ENCODE measurements at regions not wholly inside any gene's neighbourhood (a gene's known extent, or its start where the extent isn't known, plus 50 kb on each side); places are given as distances from the start of the nearest gene placed in this dataset.
"Not testable (repeated sequence)": the region's sequence is repeated elsewhere in the genome, so short reads cannot be mapped to it uniquely, and the experiment has no call there.

DNA sequence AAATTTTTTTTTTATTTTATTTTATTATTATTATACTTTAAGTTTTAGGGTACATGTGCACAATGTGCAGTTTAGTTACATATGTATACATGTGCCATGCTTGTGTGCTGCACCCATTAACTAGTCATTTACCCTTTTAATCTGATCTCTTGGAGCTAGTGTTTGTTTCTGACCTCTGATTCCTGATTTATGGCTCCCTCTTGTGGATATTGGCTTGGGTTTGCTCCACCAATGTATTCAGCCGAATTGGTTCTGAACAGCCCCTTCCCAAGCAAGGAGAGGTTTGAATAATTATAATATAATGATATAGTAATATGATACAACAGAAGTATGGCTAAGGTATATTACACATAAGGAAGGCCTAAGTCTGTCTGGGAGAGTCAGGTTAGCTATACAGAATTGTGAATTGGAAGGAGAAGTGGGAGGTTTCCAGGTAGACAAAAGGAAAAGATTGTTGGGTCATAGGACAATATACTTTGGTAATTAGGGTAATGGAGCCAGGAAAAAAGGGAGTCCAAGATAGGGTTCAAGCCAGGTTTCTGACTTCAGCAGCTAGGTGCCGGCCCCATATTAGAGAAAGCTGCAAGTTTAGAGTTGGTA is 53.1 kb upstream of the HMCN1 start:
- DNase-seq (ENCODE audit: low spot score): no peak

DNA sequence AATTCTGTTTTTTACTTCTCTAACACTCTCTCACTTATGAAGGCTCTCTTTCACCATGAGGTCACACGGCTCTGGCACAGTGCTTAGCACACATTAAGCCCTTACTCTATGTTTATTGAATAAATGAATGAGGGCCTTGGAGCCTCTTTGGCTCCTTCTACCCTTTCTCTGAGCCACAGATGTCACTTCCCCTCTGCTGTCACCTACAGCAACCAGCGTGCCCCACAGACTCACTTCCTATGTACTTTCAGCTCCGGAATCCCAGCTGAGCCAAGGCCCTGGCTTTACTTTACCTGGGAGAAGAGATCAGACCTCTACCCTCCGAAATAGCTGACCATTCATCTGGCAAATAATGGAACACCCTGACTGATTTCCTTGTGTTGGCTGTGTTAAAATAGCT is 53.7 kb upstream of the HMCN1 start:
- DNase-seq (ENCODE audit: low spot score): no peak

DNA sequence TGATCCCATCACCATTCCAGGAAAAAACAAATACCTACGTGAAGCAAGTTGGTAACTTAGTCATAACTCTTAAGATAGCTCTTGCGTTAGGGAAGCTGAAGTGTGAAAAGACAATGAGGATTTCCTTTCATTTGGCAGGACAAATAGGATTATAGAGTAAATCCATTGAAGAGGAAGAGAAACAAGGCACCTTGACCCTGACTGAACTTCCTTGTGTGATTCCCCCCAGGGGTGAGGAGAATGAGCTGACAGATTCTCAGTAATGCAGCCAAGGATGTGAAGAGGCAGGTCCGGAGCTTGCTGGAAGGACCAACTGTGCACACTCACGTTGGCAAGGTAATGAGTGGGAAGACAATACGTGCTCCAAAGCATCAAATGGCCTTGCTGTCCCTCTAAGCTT is 55.0 kb upstream of the HMCN1 start:
- DNase-seq (ENCODE audit: low spot score): no peak

DNA sequence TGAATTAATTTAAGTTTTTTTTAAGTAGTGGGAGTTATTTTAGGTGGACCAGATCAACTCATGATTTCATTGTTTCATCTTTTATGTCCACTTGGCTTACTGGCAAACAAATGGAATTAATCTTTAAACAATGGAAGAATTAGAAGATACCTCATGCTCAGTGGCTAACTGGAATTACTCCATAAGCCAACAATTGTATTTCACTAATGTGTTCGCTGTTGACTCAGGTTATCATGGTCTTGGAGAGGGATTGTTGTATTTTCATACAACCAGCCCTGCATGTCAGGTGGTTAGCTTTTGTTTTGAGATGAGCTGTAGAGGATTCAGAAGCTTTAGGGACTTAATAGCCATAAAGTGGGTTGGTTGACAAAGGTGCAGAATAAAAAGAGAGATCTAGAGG is 57.2 kb upstream of the HMCN1 start:
- DNase-seq (ENCODE audit: low spot score): no peak

DNA sequence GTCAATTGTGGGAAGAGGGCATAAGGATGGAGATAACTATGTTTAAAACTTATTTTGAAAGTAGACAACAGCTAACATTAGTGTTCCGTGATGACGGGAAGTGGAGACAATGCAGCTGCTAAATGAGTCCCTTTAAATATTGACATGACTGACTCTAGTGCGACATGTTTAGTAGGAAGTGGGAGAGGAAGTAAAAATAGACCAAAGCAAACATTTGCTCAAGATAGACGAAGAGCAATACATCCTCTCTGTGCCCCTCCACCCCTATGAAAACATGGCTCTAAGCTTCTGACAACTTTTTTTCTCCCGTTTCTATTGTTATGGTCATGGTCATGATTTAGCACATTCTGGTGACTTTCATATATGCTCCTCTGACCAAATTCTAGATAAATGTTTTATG is 60.0 kb upstream of the HMCN1 start:
- no peak for DNase-seq (ENCODE audit: low spot score)

DNA sequence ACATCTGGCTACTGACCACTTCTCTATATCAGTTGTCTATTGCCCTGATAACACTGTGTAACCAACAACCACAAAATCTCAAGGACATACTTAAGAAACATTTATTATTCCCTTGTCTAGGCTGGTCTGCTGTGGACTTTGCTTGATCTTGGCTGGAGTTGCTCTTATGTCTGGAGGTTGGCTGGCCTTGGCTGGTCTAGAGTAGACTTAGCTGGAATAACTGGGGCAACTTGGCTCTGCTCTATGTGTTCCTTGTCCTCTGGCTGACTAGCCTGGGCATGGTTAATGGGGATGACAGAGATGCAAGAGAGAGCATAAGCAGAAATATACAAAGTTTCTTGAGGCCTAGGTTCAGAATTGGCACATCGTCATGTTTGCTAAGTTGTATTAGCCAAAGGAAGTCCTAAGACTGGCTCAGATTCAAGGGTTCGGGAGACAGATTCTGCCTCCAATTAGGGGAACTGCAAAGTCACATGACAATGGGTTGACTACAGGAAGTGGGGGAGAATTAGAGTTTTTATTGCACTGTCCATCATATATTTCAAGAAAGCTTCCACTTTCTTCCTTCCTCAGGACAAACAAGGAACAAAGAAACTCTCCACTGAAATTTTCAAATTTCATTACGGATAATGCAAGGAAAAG is 61.4 kb upstream of the HMCN1 start:
- DNase-seq (ENCODE audit: low spot score): no peak

DNA sequence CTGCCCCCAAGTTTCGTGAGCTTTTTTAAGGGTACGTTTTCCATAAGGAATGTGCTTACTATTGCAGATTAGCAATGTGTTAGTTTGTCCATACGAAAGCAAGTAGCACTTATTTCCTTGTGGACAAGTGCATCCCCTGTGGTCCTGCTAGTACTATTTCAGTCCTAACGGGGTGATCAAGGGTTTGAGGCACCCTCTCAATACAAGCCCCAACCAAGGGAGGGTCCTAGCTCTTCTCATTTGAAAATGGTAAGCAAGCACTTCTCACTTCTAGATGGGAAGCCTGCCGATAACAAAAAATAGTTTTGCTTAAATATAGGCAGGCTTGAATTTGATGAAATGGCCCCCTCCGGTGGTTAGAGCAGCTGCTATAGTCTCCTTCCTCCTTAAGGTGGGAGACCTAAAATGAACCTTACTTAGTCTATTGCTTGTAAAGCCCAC is 64.0 kb upstream of the HMCN1 start:
- peak; percentile 13 for DNase-seq (ENCODE audit: low spot score)

DNA sequence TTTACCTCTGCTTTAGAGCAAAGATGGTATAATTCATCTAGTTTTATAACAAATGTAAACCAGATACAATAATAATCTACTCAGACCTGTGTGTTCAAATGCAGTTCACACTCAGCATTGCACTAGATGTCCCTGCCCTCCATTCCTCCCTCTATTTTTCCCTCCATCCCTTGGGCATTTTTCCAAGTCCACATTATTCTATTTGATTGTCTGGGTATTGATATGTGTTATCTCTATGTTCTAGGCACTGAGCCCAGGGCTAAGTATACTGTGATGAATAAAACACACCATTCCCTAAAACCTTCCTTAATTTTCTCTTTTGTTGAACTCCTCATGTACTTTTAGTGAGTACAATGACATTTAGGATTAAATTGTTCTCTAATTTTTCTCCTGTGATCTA is 66.2 kb upstream of the HMCN1 start:
- no peak for DNase-seq (ENCODE audit: low spot score)

DNA sequence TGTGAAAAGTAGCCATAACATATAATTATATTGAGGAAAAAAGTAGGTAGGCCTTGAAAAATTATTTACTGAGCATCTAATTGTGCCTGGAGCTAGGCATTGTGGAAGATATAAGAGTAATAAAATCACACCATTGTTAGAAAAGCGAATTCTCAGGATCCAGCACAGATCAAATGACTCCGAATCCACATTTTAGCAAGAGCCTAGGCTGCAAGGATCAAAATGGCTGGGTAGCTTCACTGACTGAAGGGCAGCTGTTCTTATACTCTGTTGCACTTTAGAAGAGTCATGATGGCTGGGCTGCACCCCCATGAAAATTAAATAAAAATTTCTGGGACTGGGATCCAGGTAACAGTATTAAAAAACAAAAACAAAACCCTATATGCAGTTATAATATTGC is 67.6 kb upstream of the HMCN1 start:
- no peak for DNase-seq (ENCODE audit: low spot score)

DNA sequence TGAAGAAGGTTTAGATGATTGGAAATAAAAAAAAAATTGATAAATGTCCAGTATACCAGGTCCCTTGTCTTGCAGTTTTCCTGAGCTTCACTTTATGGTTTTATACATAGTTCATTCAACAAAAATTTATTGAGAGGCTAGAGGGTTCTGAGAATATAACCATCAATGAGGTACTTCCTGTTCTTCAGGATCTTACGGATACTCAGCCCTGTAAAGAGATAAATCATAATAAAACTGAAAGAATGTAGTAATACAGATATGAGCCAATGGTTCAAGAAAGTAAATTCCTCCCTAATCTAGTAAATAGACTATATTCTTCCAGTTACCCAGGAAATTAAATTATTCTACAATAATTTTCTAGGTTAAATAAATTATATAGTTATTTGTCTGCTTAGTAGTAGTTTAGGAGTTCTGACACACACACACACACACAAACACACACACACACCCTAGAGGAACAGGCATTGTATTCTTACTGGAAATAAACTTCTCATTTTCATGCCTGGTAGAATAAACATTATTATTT is 70.4 kb upstream of the HMCN1 start:
- no peak for DNase-seq (ENCODE audit: low spot score)

DNA sequence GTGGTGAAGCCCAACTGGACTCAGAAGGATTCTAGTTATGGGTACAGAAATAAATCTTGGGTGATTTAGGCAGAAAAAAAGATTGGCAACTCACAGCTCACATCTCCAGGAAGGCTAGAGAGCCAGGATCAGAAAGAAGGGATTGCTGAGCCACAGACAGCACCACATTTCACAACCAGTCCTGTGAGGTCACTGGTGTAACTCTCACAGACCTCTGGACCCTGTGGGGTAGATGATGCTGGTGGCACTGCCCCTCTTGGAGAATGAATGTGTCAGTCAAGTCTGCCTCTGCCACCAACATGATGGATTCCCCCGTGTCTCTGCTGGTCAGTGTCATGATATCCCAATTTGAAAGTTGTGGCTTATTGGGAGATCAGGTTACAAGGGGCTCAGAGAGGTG is 70.9 kb upstream of the HMCN1 start:
- DNase-seq (ENCODE audit: low spot score): no peak

DNA sequence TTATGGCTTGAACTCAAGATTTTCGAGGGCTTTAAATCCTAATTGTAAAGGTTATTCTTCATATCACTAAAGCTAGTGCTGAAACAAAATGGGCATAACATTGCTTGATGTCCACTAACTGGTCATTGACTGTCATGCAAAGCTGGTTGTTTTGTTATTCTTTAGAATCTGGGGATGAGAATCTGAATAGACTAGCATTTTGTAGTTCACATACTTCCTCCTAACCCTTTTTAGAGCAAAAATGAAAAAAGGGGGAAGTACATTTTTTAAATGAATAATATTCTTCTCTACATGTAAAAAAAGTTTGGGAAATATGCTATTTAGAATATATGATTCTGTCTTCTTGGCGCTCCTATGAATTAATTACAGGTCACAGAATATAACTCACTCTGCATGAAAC is 72.2 kb upstream of the HMCN1 start:
- no peak for DNase-seq (ENCODE audit: low spot score)

DNA sequence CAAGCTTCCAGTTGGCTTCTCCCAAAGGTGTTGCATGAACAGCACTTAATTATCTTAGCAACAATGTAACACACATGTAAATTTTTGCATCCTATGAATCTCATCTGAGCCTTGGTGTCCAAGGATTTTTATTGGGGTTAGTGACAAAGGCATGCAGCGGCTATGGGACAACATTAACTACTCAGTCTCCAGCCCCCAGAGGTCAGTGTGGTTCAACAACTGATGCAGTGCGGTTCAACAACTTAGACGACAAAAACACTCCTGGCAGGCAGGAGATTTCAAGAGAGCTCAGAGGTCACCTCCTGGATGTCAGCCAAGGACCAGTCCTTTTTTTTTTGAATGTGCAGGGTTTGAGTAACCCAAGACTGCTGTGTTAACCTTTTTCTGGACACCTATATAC is 77.5 kb upstream of the HMCN1 start:
- no peak for DNase-seq (ENCODE audit: low spot score)

DNA sequence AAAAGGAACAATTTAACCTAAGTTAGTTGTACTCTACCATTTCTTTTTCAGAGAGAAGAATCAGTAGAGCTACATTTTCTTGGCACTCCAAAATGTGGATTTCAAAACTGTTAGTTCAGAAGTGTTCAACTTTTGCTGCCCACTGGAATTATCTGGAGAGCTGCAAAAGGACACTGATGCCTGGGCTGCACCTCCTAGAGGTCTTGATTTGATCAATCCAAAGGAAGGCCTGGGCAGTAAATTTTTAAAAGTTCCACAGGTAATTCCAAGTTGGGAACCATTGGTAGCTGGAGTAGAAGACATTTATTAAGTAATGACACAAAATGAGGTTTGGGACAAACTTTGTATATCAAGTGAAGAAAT is 79.3 kb upstream of the HMCN1 start:
- no peak for DNase-seq (ENCODE audit: low spot score)

DNA sequence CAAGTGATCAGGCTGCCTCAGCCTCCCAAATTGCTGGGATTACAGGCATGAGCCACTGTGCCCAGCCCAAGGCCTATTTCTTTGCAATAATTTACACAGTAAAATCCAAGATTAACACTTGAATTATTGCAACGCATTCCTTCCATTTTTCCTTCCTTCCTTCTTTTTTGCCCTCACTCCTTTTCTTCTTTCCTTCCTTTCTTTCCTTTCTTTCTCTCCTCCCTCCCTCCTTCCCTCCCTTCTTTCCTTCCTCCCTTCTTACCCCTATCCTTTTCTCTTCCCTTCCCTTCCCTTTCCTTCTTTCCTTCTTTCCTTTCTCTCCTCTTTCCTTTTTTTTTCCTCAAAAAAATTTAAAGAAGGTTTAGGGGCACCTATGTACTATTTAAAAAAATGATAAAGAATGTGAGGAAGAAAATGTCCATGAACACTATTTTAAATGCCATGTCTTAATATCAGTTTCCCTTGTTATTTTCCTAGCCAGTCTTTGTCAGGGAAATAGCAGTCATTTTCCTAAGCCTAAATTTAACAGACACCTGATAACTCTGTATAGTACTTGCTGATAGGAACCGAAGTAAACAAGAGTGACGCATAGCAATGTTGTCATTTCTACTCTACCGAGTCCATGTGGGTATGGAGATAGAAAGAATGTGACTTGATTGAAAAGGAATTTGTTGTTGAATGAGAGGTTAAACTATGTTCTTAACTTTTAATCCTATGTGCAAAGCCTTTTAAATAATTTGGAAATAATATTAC is 79.8 kb upstream of the HMCN1 start:
- no peak for DNase-seq (ENCODE audit: low spot score)

DNA sequence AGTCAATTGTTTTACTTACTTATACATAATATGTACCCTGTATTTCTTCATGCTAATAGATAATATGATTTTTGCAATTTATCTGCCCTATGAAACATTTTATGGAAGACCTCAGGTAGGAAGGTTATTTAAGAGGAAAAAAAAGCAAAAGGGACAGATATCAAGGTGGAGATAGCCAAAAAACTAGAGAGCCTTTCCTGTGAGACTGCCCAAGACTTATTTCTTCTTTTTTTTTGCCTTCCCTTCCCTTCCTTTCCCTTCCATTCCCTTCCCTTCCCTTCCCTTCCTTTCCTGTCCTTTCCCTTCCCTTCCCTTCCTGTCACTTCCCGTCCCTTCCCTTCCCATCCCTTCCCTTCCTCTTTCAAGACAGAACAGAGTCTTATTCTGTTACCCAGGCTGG is 80.6 kb upstream of the HMCN1 start:
- no peak for DNase-seq (ENCODE audit: low spot score)

DNA sequence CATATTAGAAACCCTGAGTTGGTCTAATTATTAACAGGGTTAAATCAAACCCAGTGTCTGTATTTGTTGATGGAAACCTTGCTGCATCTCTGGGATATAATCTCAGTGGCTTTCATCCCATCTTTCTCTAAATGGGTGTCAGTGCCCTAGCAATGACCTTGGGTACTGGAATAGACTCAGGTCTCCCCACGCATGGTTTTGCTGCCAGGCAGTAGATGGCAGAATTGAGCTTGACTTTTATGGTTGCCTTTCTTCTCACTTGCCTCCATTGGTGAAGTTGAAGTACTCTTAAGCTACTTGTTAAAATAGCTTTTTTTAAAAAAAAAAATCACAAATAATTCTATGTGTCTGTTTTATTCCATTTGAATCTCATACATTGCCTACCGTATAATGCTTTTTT is 81.8 kb upstream of the HMCN1 start:
- DNase-seq (ENCODE audit: low spot score): no peak

DNA sequence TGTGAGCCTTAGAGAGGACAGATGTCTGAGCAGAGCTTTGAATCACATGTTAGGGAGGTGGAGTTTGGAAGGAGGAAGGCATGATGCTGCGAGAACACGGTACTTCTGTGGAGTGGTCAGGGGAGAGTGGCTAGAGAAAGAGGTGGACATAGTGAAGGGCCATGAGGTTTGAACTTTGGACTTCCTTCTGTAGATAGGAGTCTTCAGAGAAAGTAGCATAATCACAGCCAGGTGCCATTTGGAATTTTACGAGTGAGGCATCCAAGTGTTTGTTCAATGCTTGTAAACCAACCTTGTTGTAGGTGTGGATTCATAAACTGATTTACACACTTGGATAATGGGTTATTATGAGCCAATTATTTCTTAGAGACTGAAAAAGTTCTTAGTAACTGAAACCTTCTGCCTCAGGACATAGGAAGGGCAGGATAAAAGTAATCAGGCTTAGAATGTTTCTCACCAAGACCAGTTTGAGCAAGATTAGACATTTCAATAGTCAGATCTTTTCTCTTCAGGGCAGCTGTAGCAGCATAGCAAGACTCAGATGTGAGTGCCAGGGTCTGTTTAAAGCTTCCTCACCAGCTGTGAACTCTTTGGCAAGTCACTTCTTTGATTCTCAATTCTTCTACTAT is 83.5 kb upstream of the HMCN1 start:
- DNase-seq (ENCODE audit: low spot score): no peak

DNA sequence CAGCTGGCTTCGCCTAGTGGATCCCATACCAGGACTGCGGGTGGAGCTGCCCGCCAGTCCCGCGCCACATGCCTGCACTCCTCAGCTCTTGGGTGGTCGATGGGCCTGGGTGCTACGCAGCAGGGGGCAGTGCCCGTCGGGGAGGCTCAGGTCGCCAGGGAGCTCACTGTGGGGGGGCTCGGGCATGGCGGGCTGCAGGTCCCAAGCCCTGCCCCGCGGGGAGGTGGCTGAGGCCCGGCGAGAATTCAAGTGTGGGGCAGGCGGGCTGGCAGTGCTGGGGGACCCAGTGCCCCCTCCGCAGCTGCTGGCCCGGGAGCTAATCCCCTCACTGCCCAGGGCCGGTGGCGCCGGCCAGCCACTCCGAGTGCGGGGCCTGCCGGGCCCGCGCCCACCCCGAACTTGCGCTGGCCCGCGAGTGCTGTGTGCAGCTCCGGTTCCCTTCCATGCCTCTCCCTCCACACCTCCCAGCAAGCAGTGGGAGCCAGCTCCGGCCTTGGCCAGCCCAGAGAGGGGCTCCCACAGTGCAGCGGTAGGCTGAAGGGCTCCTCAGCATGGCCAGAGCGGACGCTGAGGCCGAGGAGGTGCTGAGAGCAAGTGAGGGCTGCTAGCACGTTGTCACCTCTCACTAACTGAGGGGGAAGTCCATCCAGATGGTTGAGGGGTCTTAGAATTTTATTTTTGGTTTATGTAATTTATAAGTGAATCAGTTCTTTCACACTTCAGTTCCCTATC is 85.2 kb upstream of the HMCN1 start:
- DNase-seq (ENCODE audit: low spot score): no peak

DNA sequence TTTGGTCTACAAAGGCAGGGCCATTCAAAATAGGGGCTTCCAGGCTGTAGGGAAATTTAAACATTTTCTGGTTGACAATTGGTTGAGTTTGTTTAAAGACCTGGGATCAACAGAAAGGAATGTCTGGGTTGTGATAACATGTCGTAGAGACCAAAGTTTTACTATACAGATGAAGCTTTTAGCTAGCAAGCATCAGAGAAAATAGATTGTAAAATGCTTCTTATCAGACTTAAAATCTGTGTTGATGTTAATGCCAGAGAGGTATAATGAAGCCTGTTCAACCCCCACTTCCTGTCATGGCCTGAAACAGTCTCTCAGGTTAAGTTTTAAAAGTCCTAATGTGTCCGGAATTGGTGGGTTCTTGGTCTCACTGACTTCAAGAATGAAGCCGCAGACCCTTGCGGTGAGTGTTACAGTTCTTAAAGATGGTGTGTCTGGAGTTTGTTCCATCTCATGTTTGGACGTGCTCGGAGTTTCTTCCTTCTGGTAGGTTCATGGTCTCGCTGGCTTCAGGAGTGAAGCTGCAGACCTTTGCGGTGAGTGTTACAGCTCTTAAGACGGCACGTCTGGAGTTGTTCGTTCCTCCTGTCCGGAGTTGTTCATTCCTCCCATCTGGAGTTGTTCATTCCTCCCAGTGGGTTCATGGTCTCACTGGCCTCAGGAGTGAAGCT is 86.5 kb upstream of the HMCN1 start:
- DNase-seq (ENCODE audit: low spot score): not testable (repeated sequence)

DNA sequence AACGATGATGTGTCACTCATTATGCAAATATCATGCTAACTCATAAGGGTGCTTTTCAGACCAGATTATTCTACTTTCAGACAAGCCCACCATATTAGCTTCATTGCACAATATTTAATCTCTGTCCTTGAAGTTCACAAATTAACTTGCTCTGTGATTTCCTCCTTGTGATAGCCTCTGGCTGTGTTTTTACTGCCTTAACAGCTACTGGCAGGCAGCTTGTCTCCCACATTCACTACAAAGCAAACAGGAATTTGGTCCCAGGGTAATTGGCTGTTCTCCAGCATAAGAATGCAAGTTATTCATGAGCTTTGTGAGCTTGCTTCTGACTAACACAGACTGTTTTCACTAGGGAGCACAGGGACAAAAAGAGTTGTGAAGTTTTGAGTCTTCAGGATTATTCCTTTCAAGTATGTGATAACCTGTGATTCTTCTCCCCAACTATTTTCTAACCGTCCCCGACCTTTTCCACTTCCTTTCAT is 87.9 kb upstream of the HMCN1 start:
- DNase-seq (ENCODE audit: low spot score): no peak

DNA sequence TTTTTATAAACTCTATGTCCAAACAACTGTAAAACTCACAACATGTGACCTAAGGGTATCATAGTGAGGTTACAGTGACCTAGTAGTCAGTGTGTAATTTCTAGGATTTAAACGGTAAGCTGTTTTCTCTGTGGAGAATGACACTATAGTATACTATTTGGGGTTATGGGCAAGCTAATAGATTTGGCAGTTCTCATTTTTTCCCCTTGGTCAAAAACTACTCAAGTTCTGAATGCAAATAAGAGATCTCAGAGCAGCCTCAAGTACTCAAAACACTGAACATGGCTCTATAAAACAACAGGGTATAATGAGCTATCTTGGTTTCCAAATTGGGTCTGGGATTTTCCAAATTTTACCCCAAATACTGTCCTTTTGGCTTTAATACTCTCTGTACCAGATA is 88.5 kb upstream of the HMCN1 start:
- DNase-seq (ENCODE audit: low spot score): no peak
